PFSK-1 (cell line): ENCODE measurements at regions not wholly inside any gene's neighbourhood (a gene's known extent, or its start where the extent isn't known, plus 50 kb on each side); places are given as distances from the start of the nearest gene placed in this dataset.

Experiments
- POLR2AphosphoS5 ChIP-seq: IDR thresholded peaks from 2 replicates; pipeline ENCODE4 v1.6.1; 2012; ENCODE audit warnings: low read depth, mild to moderate bottlenecking, control low read depth, low read length, moderate library complexity
- REST ChIP-seq, 2 experiments: IDR thresholded peaks; 2 replicates each; pipeline versions ENCODE4 v1.6.1 to v1.8.0; 2011 to 2012; ENCODE audit warnings: low read depth in 2 of 2, low read length in 2 of 2, control low read depth in 1 of 2, inconsistent platforms in 1 of 2, mild to moderate bottlenecking in 1 of 2, moderate library complexity in 1 of 2; ENCODE audit not compliant: insufficient read depth in 1 of 2
- SIN3A ChIP-seq: IDR thresholded peaks from 2 replicates; pipeline ENCODE4 v1.6.1; 2012; ENCODE audit warnings: mild to moderate bottlenecking, low read length, moderate library complexity, borderline replicate concordance; ENCODE audit not compliant: insufficient read depth
- TAF1 ChIP-seq: IDR thresholded peaks from 2 replicates; pipeline ENCODE4 v1.6.1; 2012; ENCODE audit warnings: low read length, control low read depth, borderline replicate concordance; ENCODE audit not compliant: insufficient read depth

GRCh38 chr22:42330170-42330569, 59.7 kb upstream of the TCF20 start:
- TF ChIP-seq POLR2AphosphoS5, result no peak
- no peak for TF ChIP-seq SIN3A
- TF ChIP-seq TAF1, result no peak
- TF ChIP-seq REST (IDR thresholded peaks at IDR 0.05; ENCODE audit: insufficient read depth in 1 of 2, low read depth in 2 of 2, low read length in 2 of 2), result no peak
